Glutamatergic neuron (in vitro differentiated cells): ENCODE measurements at regions not wholly inside any gene's neighbourhood (a gene's known extent, or its start where the extent isn't known, plus 50 kb on each side); places are given as distances from the start of the nearest gene placed in this dataset.
A peak's percentile ranks its signal among the peaks of the same experiment; 100 is the strongest.

ENCODE experiments used
- DNase-seq: peaks from one replicate; pipeline ENCODE4 v3.0.0; 2022
- H3K27ac Mint-ChIP-seq: one replicate; pipeline ENCODE4 v1.8.0; 2020; ENCODE audit warnings: mild to moderate bottlenecking, mixed read lengths, inconsistent platforms; ENCODE audit not compliant: unreplicated experiment
- H3K27me3 Mint-ChIP-seq: one replicate; pipeline ENCODE4 v1.8.0; 2020; ENCODE audit warnings: mild to moderate bottlenecking, moderate library complexity, mixed read lengths, inconsistent platforms; ENCODE audit not compliant: unreplicated experiment
- H3K36me3 Mint-ChIP-seq: one replicate; pipeline ENCODE4 v1.8.0; 2020; ENCODE audit warnings: mild to moderate bottlenecking, mixed read lengths, inconsistent platforms; ENCODE audit not compliant: unreplicated experiment
- H3K4me1 Mint-ChIP-seq: one replicate; pipeline ENCODE4 v1.8.0; 2020; ENCODE audit warnings: mild to moderate bottlenecking, low read depth, mixed read lengths, inconsistent platforms; ENCODE audit not compliant: unreplicated experiment
- H3K4me3 Mint-ChIP-seq: one replicate; pipeline ENCODE4 v1.8.0; 2020; ENCODE audit warnings: mild to moderate bottlenecking, mixed read lengths, inconsistent platforms; ENCODE audit not compliant: unreplicated experiment
- H3K9me3 Mint-ChIP-seq: one replicate; pipeline ENCODE4 v1.8.0; 2020; ENCODE audit warnings: mild to moderate bottlenecking, moderate library complexity, mixed read lengths, inconsistent platforms; ENCODE audit not compliant: unreplicated experiment
- TF ChIP-seq, protein P1 (sequence below): fragments of 200-600 bp; sonication (generic); IDR thresholded peaks from one replicate; pipeline ENCODE4 v1.5.0; 2021; ENCODE audit not compliant: partially characterized antibody, unreplicated experiment

DNA sequence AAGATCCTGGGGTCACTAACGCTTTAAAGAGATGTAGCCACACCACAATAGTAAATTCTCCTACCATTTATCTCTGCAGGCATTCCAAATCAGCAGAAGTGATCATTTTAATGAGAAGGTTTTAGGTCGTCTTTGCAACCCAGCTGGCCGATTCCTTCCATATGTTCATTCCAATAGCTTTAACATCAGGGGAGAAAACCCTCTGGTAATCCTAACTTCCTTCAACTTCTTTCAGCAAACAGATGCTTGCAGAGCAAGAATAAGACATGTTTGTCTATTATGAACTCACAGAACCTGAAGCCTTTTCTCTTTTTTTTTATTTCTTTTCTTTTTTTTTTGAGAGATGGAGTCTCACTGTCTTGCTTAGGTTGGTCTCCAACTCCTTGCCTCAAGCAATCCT, 498.6 kb upstream of the SLITRK1 start:
- peaks cover 8% of the 10 kb centered on the region for H3K4me1 Mint-ChIP-seq
- peaks cover 4% of the 10 kb centered on the region for H3K9me3 Mint-ChIP-seq
- TF ChIP-seq, protein P1, sequence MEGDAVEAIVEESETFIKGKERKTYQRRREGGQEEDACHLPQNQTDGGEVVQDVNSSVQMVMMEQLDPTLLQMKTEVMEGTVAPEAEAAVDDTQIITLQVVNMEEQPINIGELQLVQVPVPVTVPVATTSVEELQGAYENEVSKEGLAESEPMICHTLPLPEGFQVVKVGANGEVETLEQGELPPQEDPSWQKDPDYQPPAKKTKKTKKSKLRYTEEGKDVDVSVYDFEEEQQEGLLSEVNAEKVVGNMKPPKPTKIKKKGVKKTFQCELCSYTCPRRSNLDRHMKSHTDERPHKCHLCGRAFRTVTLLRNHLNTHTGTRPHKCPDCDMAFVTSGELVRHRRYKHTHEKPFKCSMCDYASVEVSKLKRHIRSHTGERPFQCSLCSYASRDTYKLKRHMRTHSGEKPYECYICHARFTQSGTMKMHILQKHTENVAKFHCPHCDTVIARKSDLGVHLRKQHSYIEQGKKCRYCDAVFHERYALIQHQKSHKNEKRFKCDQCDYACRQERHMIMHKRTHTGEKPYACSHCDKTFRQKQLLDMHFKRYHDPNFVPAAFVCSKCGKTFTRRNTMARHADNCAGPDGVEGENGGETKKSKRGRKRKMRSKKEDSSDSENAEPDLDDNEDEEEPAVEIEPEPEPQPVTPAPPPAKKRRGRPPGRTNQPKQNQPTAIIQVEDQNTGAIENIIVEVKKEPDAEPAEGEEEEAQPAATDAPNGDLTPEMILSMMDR: no peak
- H3K27ac Mint-ChIP-seq: peak overlapping the region; percentile 41
- DNase-seq: no peak
- no peak overlapping the region for H3K4me3 Mint-ChIP-seq
- H3K27me3 Mint-ChIP-seq: peaks cover 1% of the 10 kb centered on the region
- peaks cover 5% of the 10 kb centered on the region for H3K36me3 Mint-ChIP-seq

DNA sequence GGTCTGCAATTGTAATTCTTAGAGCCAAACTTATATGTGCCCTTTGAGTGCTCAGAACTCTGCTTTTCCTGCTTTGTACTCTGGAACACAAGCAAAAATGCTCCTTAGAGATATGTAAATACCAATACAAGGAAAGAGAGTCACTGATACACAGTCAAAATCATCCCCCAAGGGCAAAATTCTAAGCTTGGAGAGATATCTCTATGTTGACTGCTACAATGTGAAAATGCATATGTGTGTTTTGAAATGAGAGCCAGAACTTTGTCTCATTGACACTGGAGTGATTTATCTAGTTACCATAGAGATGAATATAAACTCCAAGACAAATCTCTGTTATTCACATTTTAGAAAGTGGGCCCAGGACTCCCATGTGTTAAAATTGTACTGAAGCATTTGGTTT, 494.8 kb upstream of the SLITRK1 start:
- Mint-ChIP-seq H3K27ac (no peak overlapping the region), H3K36me3 (no peaks in the 10 kb centered on the region)

DNA sequence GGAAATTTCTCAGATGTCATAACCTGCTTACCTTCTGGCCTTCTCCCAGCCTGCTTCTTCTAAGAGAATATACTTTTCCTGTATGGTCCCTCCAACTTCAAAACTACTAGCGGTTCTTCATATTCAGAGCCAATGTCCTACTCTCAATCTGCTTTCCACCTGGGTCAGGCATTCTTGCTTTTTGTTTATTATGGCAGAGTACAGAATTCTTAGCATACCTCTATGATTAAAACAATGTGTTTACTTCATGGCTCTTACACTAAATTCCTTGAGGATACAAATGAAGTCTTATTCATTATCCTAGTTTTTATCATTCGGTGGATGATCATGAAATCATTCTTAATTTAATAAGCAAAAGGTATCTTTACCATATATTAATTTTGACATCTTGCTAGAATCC, 484.2 kb upstream of the SLITRK1 start:
- TF ChIP-seq, protein P1: no peak
- Mint-ChIP-seq H3K9me3 (no peaks in the 10 kb centered on the region), H3K4me3 (no peak overlapping the region), H3K27ac (no peak overlapping the region), H3K36me3 (no peaks in the 10 kb centered on the region), H3K4me1 (no peaks in the 10 kb centered on the region), H3K27me3 (peaks cover 2% of the 10 kb centered on the region)
- no peak for DNase-seq

More for the DNA sequence above, 494.8 kb upstream of the SLITRK1 start:
- no peak for DNase-seq
- Mint-ChIP-seq H3K27me3 (no peaks in the 10 kb centered on the region), H3K4me1 (peaks cover 5% of the 10 kb centered on the region), H3K9me3 (peaks cover 4% of the 10 kb centered on the region), H3K4me3 (no peak overlapping the region)
- TF ChIP-seq, protein P1: no peak

DNA sequence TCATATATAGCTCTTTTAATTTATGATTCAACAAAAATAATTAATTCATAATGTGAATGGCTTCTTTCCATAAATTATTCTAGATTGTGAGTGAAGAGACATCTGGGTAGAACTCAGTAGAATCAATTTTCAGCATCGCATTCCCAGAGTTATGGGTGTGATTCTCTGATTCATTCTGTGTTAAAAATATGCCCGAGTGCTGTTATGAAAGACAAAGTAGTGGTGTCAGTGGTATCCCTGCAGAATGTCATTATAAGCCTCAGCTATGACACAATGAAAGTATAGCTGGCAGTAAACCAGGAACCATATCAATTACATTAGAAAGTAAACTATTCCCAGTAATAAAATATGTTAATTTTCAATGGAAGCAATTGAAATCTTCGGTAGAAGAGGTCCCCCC, 480.5 kb upstream of the SLITRK1 start:
- no peaks in the 10 kb centered on the region for H3K4me1 Mint-ChIP-seq
- no peak for DNase-seq
- peaks cover 2% of the 10 kb centered on the region for H3K27me3 Mint-ChIP-seq
- TF ChIP-seq, protein P1: no peak
- no peak overlapping the region for H3K27ac Mint-ChIP-seq
- no peaks in the 10 kb centered on the region for H3K36me3 Mint-ChIP-seq
- H3K4me3 Mint-ChIP-seq: no peak overlapping the region
- H3K9me3 Mint-ChIP-seq: no peaks in the 10 kb centered on the region

- H3K36me3 Mint-ChIP-seq: no peaks in the 10 kb centered on the region
- H3K4me3 Mint-ChIP-seq: no peak overlapping the region
- H3K27me3 Mint-ChIP-seq: no peaks in the 10 kb centered on the region
- no peaks in the 10 kb centered on the region for H3K4me1 Mint-ChIP-seq
- H3K9me3 Mint-ChIP-seq: no peaks in the 10 kb centered on the region
- TF ChIP-seq, protein P1: no peak
- DNase-seq: no peak
- no peak overlapping the region for H3K27ac Mint-ChIP-seq
These were observed 478.5 kb upstream of the SLITRK1 start for GRCh38 chr13:84360822-84361221.
